Neural crest cell (in vitro differentiated cells): ENCODE measurements at regions not wholly inside any gene's neighbourhood (a gene's known extent, or its start where the extent isn't known, plus 50 kb on each side); places are given as distances from the start of the nearest gene placed in this dataset.
"Not testable (repeated sequence)": the region's sequence is repeated elsewhere in the genome, so short reads cannot be mapped to it uniquely, and the experiment has no call there.

Experiments
- DNase-seq: peaks from one replicate; pipeline ENCODE4 v3.0.0; 2021; ENCODE audit warnings: low read depth, mixed read lengths, low spot score
- H3K27ac Mint-ChIP-seq: one replicate; pipeline ENCODE4 v1.8.0; 2021; ENCODE audit warnings: mild to moderate bottlenecking, mixed read lengths; ENCODE audit not compliant: unreplicated experiment
- H3K27me3 Mint-ChIP-seq: 2 replicates; pipeline ENCODE4 v1.8.0; 2021; ENCODE audit warnings: low read depth, mild to moderate bottlenecking, mixed read lengths
- H3K36me3 Mint-ChIP-seq: 2 replicates; pipeline ENCODE4 v1.8.0; 2021; ENCODE audit warnings: low read depth, mild to moderate bottlenecking, mixed read lengths
- H3K4me1 Mint-ChIP-seq: 2 replicates; pipeline ENCODE4 v1.8.0; 2021; ENCODE audit warnings: mixed read lengths
- H3K4me3 Mint-ChIP-seq: one replicate; pipeline ENCODE4 v1.8.0; 2021; ENCODE audit warnings: mild to moderate bottlenecking, mixed read lengths
- H3K9me3 Mint-ChIP-seq: 2 replicates; pipeline ENCODE4 v1.8.0; 2021; ENCODE audit warnings: mixed read lengths
- CTCF ChIP-seq: fragments of 200-600 bp; sonication (generic); conservative IDR thresholded peaks from 2 replicates; pipeline ENCODE4 v1.5.0; 2021; ENCODE audit warnings: antibody characterized with exemption, mild to moderate bottlenecking

GRCh38 chr6:147678253-147678652, 169.8 kb downstream of the SAMD5 start:
- H3K4me3 Mint-ChIP-seq, result no peak overlapping the region
- no peaks in the 10 kb centered on the region for H3K27me3 Mint-ChIP-seq
- TF ChIP-seq CTCF, result no peak
- no peak for DNase-seq
- H3K9me3 Mint-ChIP-seq, result no peaks in the 10 kb centered on the region
- H3K36me3 Mint-ChIP-seq, result no peaks in the 10 kb centered on the region
- H3K27ac Mint-ChIP-seq, result no peak overlapping the region
- peaks cover 6% of the 10 kb centered on the region for H3K4me1 Mint-ChIP-seq

GRCh38 chr6:147684906-147685305, 176.4 kb downstream of the SAMD5 start:
- no peak for DNase-seq
- peaks cover 4% of the 10 kb centered on the region for H3K4me1 Mint-ChIP-seq
- H3K36me3 Mint-ChIP-seq, result no peaks in the 10 kb centered on the region
- H3K4me3 Mint-ChIP-seq, result no peak overlapping the region
- no peaks in the 10 kb centered on the region for H3K9me3 Mint-ChIP-seq
- H3K27ac Mint-ChIP-seq, result no peak overlapping the region
- no peak for TF ChIP-seq CTCF
- no peaks in the 10 kb centered on the region for H3K27me3 Mint-ChIP-seq

- Mint-ChIP-seq H3K36me3 (no peaks in the 10 kb centered on the region), H3K4me1 (peaks cover 10% of the 10 kb centered on the region), H3K9me3 (no peaks in the 10 kb centered on the region), H3K27me3 (no peaks in the 10 kb centered on the region), H3K4me3 (no peak overlapping the region), H3K27ac (no peak overlapping the region)
- no peak for TF ChIP-seq CTCF
- no peak for DNase-seq
These were observed 180.9 kb downstream of the SAMD5 start for GRCh38 chr6:147689398-147689797.

- Mint-ChIP-seq H3K4me1 (peaks cover 10% of the 10 kb centered on the region), H3K36me3 (no peaks in the 10 kb centered on the region), H3K27ac (no peak overlapping the region), H3K27me3 (no peaks in the 10 kb centered on the region), H3K9me3 (no peaks in the 10 kb centered on the region), H3K4me3 (no peak overlapping the region)
- no peak for TF ChIP-seq CTCF
- no peak for DNase-seq
These were observed 183.0 kb downstream of the SAMD5 start for GRCh38 chr6:147691446-147691845.

- no peak for DNase-seq
- H3K36me3 Mint-ChIP-seq, result no peaks in the 10 kb centered on the region
- peaks cover 10% of the 10 kb centered on the region for H3K4me1 Mint-ChIP-seq
- H3K27ac Mint-ChIP-seq, result no peak overlapping the region
- no peak for TF ChIP-seq CTCF
- no peak overlapping the region for H3K4me3 Mint-ChIP-seq
- H3K9me3 Mint-ChIP-seq, result no peaks in the 10 kb centered on the region
- H3K27me3 Mint-ChIP-seq, result no peaks in the 10 kb centered on the region
These were observed 184.7 kb downstream of the SAMD5 start for GRCh38 chr6:147693181-147693580.

- H3K27ac Mint-ChIP-seq, H3K27me3 Mint-ChIP-seq, H3K4me3 Mint-ChIP-seq, DNase-seq, H3K4me1 Mint-ChIP-seq, H3K9me3 Mint-ChIP-seq, H3K36me3 Mint-ChIP-seq: not testable (repeated sequence)
These were observed 186.1 kb downstream of the SAMD5 start for GRCh38 chr6:147694556-147694955.
